Duodenal mucosa (tissue), 2 donors: ENCODE measurements at regions not wholly inside any gene's neighbourhood (a gene's known extent, or its start where the extent isn't known, plus 50 kb on each side); places are given as distances from the start of the nearest gene placed in this dataset.
"Not testable (repeated sequence)": the region's sequence is repeated elsewhere in the genome, so short reads cannot be mapped to it uniquely, and the experiment has no call there.

Experiments
- H3K27ac ChIP-seq: one replicate; pipeline ENCODE4 v1.7.0; 2013; ENCODE audit warnings: low read depth, low read length
- H3K27me3 ChIP-seq, 2 donors: one replicate each; pipeline ENCODE4 v1.7.0; 2013; ENCODE audit warnings: low read length in 2 of 2, control low read depth in 1 of 2; ENCODE audit not compliant: insufficient read depth in 2 of 2, control insufficient read depth in 1 of 2
- H3K36me3 ChIP-seq, 2 donors: one replicate each; pipeline ENCODE4 v1.7.0; 2013; ENCODE audit warnings: low read length in 2 of 2, control low read depth in 1 of 2; ENCODE audit not compliant: insufficient read depth in 2 of 2, control insufficient read depth in 1 of 2
- H3K4me1 ChIP-seq, 2 donors: one replicate each; pipeline ENCODE4 v1.7.0; 2013; ENCODE audit warnings: low read length in 2 of 2, control low read depth in 1 of 2; ENCODE audit not compliant: insufficient read depth in 2 of 2, control insufficient read depth in 1 of 2
- H3K4me3 ChIP-seq, 2 donors: one replicate each; pipeline ENCODE4 v1.7.0; 2013; ENCODE audit warnings: low read length in 2 of 2, low read depth in 1 of 2
- H3K9ac ChIP-seq, 2 donors: one replicate each; pipeline ENCODE4 v1.7.0; 2013; ENCODE audit warnings: low read length in 2 of 2, low read depth in 1 of 2
- H3K9me3 ChIP-seq, 2 donors: one replicate each; pipeline ENCODE4 v1.7.0; 2013; ENCODE audit warnings: low read length in 2 of 2, control low read depth in 1 of 2; ENCODE audit not compliant: control insufficient read depth in 1 of 2

- no peak overlapping the region for H3K9ac ChIP-seq
- H3K36me3 ChIP-seq, result no peaks in the 10 kb centered on the region
- H3K4me1 ChIP-seq, result peaks cover 0 to 7% of the 10 kb centered on the region in 2 donors
- H3K27me3 ChIP-seq, result no peaks in the 10 kb centered on the region
- H3K4me3 ChIP-seq, result no peak overlapping the region
- no peak overlapping the region for H3K27ac ChIP-seq
- no peaks in the 10 kb centered on the region for H3K9me3 ChIP-seq
Observed at GRCh38 chr1:115522386-115522785, 119.4 kb upstream of the VANGL1 start.

DNA sequence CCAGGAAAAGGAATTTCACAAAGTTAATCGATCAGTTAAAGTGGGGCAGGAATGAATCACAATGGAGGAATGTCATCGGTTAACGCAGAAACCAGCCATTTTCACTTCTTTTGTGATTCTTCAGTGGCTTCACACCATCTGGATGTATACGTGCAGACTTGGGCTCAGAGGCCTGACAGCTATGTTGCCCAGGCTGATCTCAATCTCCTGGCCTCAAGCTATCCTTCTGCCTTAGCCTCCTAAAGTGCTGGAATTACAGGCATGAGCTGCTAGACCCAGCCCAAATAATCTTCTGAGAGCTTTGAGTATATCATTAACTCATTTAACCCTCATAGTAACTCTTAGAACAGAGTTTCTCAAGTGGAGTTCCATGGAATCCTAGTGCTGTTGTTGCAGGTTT lies 126.5 kb upstream of the VANGL1 start:
- Histone ChIP-seq H3K36me3 (no peaks in the 10 kb centered on the region), H3K4me3 (no peak overlapping the region), H3K27ac (no peak overlapping the region), H3K9ac (no peak overlapping the region), H3K9me3 (no peaks in the 10 kb centered on the region), H3K4me1 (no peaks in the 10 kb centered on the region), H3K27me3 (no peaks in the 10 kb centered on the region)

GRCh38 chr1:115510226-115510625 lies 131.5 kb upstream of the VANGL1 start:
- not testable (repeated sequence) for H3K36me3 ChIP-seq, H3K4me3 ChIP-seq, H3K9ac ChIP-seq, H3K27me3 ChIP-seq, H3K27ac ChIP-seq, H3K4me1 ChIP-seq, H3K9me3 ChIP-seq

GRCh38 chr1:115507901-115508300 lies 133.9 kb upstream of the VANGL1 start:
- H3K36me3 ChIP-seq, result no peaks in the 10 kb centered on the region
- H3K9ac ChIP-seq, result no peak overlapping the region
- no peaks in the 10 kb centered on the region for H3K9me3 ChIP-seq
- H3K4me1 ChIP-seq, result no peaks in the 10 kb centered on the region
- H3K4me3 ChIP-seq, result no peak overlapping the region
- peaks cover 0 to 4% of the 10 kb centered on the region in 2 donors for H3K27me3 ChIP-seq
- no peak overlapping the region for H3K27ac ChIP-seq

- Histone ChIP-seq H3K4me3 (no peak overlapping the region), H3K4me1 (no peaks in the 10 kb centered on the region), H3K9ac (no peak overlapping the region), H3K9me3 (no peaks in the 10 kb centered on the region), H3K27me3 (peaks cover 0 to 4% of the 10 kb centered on the region in 2 donors), H3K36me3 (no peaks in the 10 kb centered on the region), H3K27ac (no peak overlapping the region)
Observed at GRCh38 chr1:115506924-115507589, 134.7 kb upstream of the VANGL1 start.

DNA sequence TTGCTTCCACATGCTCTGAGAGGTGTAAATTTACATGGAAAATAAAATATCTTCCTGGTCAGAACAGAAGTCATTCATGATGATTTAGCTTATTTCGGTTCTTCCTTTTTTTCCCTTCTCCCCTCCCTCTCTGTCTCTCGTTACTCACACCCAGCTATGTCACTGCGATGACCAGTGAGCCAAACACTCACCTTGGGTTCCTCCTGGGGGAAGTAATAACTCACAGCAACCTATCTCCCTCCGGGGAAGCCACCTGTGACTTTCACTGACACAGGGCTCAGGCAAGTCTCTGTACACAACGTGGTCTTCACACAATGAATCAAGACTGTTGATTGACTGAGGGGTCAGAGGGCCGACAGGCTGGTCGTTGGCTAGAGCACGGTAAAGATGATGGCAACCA lies 135.3 kb upstream of the VANGL1 start:
- Histone ChIP-seq H3K4me3 (no peak overlapping the region), H3K36me3 (no peaks in the 10 kb centered on the region), H3K9ac (no peak overlapping the region), H3K4me1 (no peaks in the 10 kb centered on the region), H3K9me3 (no peaks in the 10 kb centered on the region), H3K27ac (no peak overlapping the region), H3K27me3 (peaks cover 0 to 4% of the 10 kb centered on the region in 2 donors)

DNA sequence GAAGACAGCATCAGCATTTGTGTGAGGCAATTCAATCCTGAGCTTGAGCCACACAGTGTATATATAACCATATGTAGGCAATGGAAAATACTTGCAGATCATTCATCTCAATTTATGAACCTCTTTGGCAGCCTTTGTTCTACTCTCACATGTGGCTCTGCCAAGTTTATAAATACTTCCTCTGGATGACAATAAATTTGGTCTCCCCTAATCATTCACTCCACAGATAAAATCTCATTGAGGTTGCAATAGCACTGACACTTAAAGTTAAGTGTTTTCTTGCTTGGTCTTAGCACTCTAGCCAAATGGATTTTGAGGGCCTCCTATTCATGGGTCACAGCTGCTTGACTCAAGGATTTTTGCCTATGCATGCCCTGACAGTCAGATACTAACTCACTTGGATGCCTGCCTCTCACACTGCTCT lies 136.6 kb upstream of the VANGL1 start:
- Histone ChIP-seq H3K4me1 (no peaks in the 10 kb centered on the region), H3K27me3 (peaks cover 0 to 4% of the 10 kb centered on the region in 2 donors), H3K4me3 (no peak overlapping the region), H3K27ac (no peak overlapping the region), H3K9ac (no peak overlapping the region), H3K9me3 (no peaks in the 10 kb centered on the region), H3K36me3 (no peaks in the 10 kb centered on the region)

- H3K4me1 ChIP-seq, H3K27ac ChIP-seq, H3K9me3 ChIP-seq, H3K9ac ChIP-seq, H3K4me3 ChIP-seq, H3K27me3 ChIP-seq, H3K36me3 ChIP-seq: not testable (repeated sequence)
Observed at GRCh38 chr1:115502183-115502582, 139.6 kb upstream of the VANGL1 start.

DNA sequence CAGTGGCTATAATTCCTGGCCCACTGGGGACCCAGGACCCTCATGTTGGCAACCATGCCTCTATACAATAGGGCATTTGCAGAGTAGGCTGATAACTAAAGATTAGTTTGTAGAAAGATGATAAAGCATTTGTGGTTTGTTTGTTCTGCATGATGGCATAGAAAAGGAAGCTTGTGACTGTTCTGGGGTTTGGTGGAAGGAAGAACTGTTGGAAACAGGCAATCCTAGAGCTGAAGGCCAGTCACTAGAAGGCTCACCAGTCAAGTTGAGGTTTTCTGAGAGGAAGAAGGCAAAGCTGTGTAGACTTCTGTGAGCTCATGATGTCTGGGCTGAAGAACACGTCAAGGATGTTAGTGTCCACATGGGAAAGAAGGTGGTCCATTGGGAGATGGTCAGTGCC lies 140.3 kb upstream of the VANGL1 start:
- H3K4me1 ChIP-seq, result no peaks in the 10 kb centered on the region
- H3K36me3 ChIP-seq, result no peaks in the 10 kb centered on the region
- no peaks in the 10 kb centered on the region for H3K9me3 ChIP-seq
- H3K27ac ChIP-seq, result no peak overlapping the region
- no peak overlapping the region for H3K9ac ChIP-seq
- no peak overlapping the region for H3K4me3 ChIP-seq
- H3K27me3 ChIP-seq, result peaks cover 0 to under 1% of the 10 kb centered on the region in 2 donors

DNA sequence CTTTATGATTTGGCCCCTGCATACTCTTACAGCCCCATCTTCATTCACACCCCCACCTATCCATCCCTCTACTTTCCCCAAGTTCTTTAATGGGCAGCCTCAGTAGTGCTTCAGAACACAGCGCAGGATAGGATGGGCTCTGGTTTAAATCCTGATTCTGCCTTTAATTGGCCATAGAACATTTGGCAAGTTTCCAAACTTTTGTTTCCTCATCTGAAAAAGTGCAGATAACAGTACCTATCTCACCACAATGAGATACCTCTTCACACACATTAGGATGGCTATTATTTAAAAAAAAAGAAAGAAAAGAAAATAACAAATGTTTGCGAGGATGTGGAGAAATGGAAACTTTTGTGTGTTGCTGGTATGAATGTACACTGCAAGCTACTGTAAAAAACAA lies 142.5 kb upstream of the VANGL1 start:
- Histone ChIP-seq H3K4me3 (no peak overlapping the region), H3K27me3 (no peaks in the 10 kb centered on the region), H3K9ac (no peak overlapping the region), H3K27ac (no peak overlapping the region), H3K9me3 (no peaks in the 10 kb centered on the region), H3K4me1 (no peaks in the 10 kb centered on the region), H3K36me3 (no peaks in the 10 kb centered on the region)
